ENCODE measurements at regions not wholly inside any gene's neighbourhood (a gene's known extent, or its start where the extent isn't known, plus 50 kb on each side); places are given as distances from the start of the nearest gene placed in this dataset.

GRCh38 chr22:49353235-49353634, 474.4 kb downstream of the BRD1 start:
- no peak for DNase-seq (ENCODE audit: low spot score)
- TF ChIP-seq CTCF (IDR thresholded peaks at IDR 0.05; ENCODE audit: extremely low read depth, missing control alignments) = no peak

- TF ChIP-seq CTCF (IDR thresholded peaks at IDR 0.05; ENCODE audit: extremely low read depth, missing control alignments) = no peak
- no peak for DNase-seq (ENCODE audit: low spot score)
These were observed 475.1 kb downstream of the BRD1 start for GRCh38 chr22:49352361-49353169.

- DNase-seq (ENCODE audit: low spot score) = no peak
- TF ChIP-seq CTCF (IDR thresholded peaks at IDR 0.05; ENCODE audit: extremely low read depth, missing control alignments) = no peak
These were observed 475.9 kb downstream of the BRD1 start for GRCh38 chr22:49351761-49352227.

- DNase-seq (ENCODE audit: low spot score) = no peak
- TF ChIP-seq CTCF (IDR thresholded peaks at IDR 0.05; ENCODE audit: extremely low read depth, missing control alignments) = no peak
These were observed 477.1 kb downstream of the BRD1 start for GRCh38 chr22:49350441-49351121.

GRCh38 chr22:49349841-49350381, 477.8 kb downstream of the BRD1 start:
- TF ChIP-seq CTCF (IDR thresholded peaks at IDR 0.05; ENCODE audit: extremely low read depth, missing control alignments) = no peak

GRCh38 chr22:49349181-49349835, 478.4 kb downstream of the BRD1 start:
- no peak for TF ChIP-seq CTCF (IDR thresholded peaks at IDR 0.05; ENCODE audit: extremely low read depth, missing control alignments)

More at GRCh38 chr22:49349841-49350381, 477.8 kb downstream of the BRD1 start:
- no peak for DNase-seq (ENCODE audit: low spot score)

More at GRCh38 chr22:49349181-49349835, 478.4 kb downstream of the BRD1 start:
- no peak for DNase-seq (ENCODE audit: low spot score)

All from GM20000 (cell line).